Thymus (tissue), 11 donors: ENCODE measurements at regions not wholly inside any gene's neighbourhood (a gene's known extent, or its start where the extent isn't known, plus 50 kb on each side); places are given as distances from the start of the nearest gene placed in this dataset.
"Not testable (repeated sequence)": the region's sequence is repeated elsewhere in the genome, so short reads cannot be mapped to it uniquely, and the experiment has no call there.

ENCODE experiments used
- DNase-seq, 9 donors: peaks; one replicate each; pipeline ENCODE4 v3.0.0-alpha.2; 2013; ENCODE audit warnings: low spot score in 9 of 9, low read depth in 6 of 9, missing footprints in 1 of 9
- H3K27ac ChIP-seq, 2 donors: one replicate each; pipeline ENCODE4 v1.5.1; 2013; ENCODE audit warnings: control low read depth in 1 of 2, low read depth in 1 of 2, low read length in 1 of 2, mild to moderate bottlenecking in 1 of 2, moderate library complexity in 1 of 2
- H3K27me3 ChIP-seq, 2 donors: one replicate each; pipeline ENCODE4 v1.5.1; 2013; ENCODE audit warnings: low read length in 1 of 2; ENCODE audit not compliant: control insufficient read depth in 2 of 2, insufficient read depth in 1 of 2
- H3K36me3 ChIP-seq, 2 donors: one replicate each; pipeline ENCODE4 v1.5.1; 2013; ENCODE audit warnings: low read length in 1 of 2, mild to moderate bottlenecking in 1 of 2, moderate library complexity in 1 of 2; ENCODE audit not compliant: control insufficient read depth in 2 of 2, insufficient read depth in 2 of 2
- H3K4me1 ChIP-seq, 2 donors: one replicate each; pipeline ENCODE4 v1.5.1; 2013; ENCODE audit warnings: low read length in 2 of 2; ENCODE audit not compliant: control insufficient read depth in 2 of 2, insufficient read depth in 2 of 2
- H3K4me3 ChIP-seq, 2 donors: one replicate each; pipeline ENCODE4 v1.5.1; 2013; ENCODE audit warnings: low read length in 2 of 2, control low read depth in 1 of 2, mild to moderate bottlenecking in 1 of 2
- H3K9me3 ChIP-seq, 2 donors: one replicate each; pipeline ENCODE4 v1.5.1; 2013; ENCODE audit warnings: low read length in 1 of 2, mild to moderate bottlenecking in 1 of 2; ENCODE audit not compliant: control insufficient read depth in 2 of 2, insufficient read depth in 1 of 2
- WGBS: extraction: QIAGEN DNeasy Blood & Tissue Kit; methylation state at CpG from one replicate; pipeline ENCODE4 v1.1.7; 2013; 5-methylcytosine and 5-hydroxymethylcytosine counted together
- donor health status: healthy.

GRCh38 chr15:68491415-68492106 is 59.6 kb upstream of the ITGA11 start:
- no peaks in the 10 kb centered on the region for H3K36me3 ChIP-seq
- no peak overlapping the region for H3K27ac ChIP-seq
- 93% methylated on average over 5 of the region's 5 CpGs for WGBS
- no peaks in the 10 kb centered on the region for H3K9me3 ChIP-seq
- H3K27me3 ChIP-seq: peaks cover 0 to 2% of the 10 kb centered on the region in 2 donors
- no peak for DNase-seq
- H3K4me3 ChIP-seq: no peak overlapping the region
- H3K4me1 ChIP-seq: no peaks in the 10 kb centered on the region

DNA sequence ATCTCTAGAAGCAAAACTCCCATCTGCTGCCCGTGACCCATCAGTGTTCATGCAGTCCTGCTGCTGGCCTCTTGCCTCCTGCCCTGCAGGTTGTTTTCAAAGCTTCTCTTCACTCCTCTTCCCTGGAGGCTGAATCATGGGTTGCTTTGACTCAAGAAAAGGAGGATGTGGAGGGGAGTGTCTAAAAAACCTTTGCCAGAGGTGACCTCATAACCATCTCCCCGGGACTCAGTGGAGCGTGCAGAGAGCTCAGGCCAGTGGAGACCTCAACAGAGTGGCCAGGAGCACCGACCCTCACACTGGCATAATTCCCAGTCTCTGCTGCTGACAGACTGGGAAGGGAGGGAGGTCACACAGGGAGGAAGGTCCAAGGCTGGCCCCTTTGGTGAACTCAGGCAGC is 60.9 kb upstream of the ITGA11 start:
- DNase-seq: no peak
- Histone ChIP-seq H3K36me3 (no peaks in the 10 kb centered on the region), H3K4me1 (no peaks in the 10 kb centered on the region), H3K4me3 (no peak overlapping the region), H3K27me3 (peaks cover 0 to 2% of the 10 kb centered on the region in 2 donors), H3K27ac (no peak overlapping the region), H3K9me3 (no peaks in the 10 kb centered on the region)
- WGBS: 89% methylated on average over 4 of the region's 4 CpGs

- no peak overlapping the region for H3K27ac ChIP-seq
- 95% methylated on average over 3 of the region's 3 CpGs for WGBS
- H3K36me3 ChIP-seq: no peaks in the 10 kb centered on the region
- DNase-seq: no peak
- no peaks in the 10 kb centered on the region for H3K4me1 ChIP-seq
- peaks cover 0 to 2% of the 10 kb centered on the region in 2 donors for H3K27me3 ChIP-seq
- no peak overlapping the region for H3K4me3 ChIP-seq
- no peaks in the 10 kb centered on the region for H3K9me3 ChIP-seq
Measured at GRCh38 chr15:68493629-68494028, 61.7 kb upstream of the ITGA11 start.

DNA sequence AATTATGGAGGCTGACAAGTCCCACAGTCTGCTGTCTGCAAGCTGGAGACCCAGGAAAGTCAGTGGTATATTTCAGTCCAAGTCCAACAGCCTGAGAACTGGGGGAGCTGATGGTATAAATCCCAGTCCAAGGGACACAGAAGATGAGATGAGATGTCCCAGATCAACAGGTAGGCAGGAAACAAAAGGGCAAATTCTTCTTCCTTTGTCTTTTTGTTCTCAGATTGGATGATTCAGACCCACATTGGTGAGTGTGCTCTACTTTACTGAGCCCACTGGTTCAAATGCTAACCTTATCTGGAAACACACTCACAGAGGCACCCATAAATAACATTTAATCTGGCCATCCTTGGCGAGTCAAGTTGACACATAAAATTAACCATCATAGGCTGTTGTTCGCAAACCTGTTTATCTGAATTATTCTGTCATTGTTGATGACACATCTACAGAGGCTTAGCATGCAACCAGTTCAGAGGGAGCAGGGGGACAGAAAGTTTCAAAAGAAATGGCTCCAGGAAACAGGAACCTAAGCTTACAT is 62.7 kb upstream of the ITGA11 start:
- H3K4me3 ChIP-seq: no peak overlapping the region
- H3K27ac ChIP-seq: no peak overlapping the region
- 96% methylated on average over 2 of the region's 2 CpGs for WGBS
- peaks cover 0 to 2% of the 10 kb centered on the region in 2 donors for H3K27me3 ChIP-seq
- H3K9me3 ChIP-seq: no peaks in the 10 kb centered on the region
- H3K36me3 ChIP-seq: no peaks in the 10 kb centered on the region
- H3K4me1 ChIP-seq: no peaks in the 10 kb centered on the region
- DNase-seq: no peak

DNA sequence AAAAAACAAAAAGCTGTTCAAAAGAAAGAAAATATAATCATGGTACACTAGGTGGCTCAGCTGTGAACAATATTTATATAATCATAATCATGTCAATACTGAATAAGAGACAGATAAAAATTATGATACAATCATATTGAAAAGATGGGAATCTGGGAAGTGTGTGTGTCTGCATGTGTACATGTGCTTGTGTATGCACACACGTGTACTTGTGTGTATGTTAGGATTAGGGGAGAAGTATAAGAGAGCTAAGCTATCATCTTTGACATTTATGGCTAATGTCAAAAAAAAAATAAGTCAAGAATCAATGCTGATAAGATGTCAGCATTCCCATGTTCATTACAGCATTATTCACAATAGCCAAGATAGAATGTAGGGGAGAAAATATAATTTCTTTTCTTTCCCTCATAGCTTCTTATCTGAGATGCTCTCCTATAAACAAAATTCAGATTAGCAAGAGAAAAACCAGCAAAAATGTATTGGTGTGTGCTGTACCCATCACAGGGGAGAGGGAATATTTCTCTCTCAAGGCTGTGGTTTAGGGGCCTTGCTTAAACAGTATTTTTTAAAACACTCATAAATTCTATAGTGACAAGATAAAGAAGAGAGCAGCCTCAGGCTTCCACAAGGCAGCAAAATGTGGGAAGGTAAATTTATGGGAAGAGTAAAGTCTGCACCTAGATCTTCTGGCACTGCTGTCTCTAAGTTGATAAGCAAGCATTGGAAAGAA is 63.4 kb upstream of the ITGA11 start:
- WGBS: 97% methylated on average over 1 of the region's 1 CpG
- Histone ChIP-seq H3K4me3 (no peak overlapping the region), H3K4me1 (no peaks in the 10 kb centered on the region), H3K9me3 (no peaks in the 10 kb centered on the region), H3K27me3 (peaks cover 0 to 2% of the 10 kb centered on the region in 2 donors), H3K27ac (no peak overlapping the region), H3K36me3 (no peaks in the 10 kb centered on the region)
- DNase-seq: no peak

DNA sequence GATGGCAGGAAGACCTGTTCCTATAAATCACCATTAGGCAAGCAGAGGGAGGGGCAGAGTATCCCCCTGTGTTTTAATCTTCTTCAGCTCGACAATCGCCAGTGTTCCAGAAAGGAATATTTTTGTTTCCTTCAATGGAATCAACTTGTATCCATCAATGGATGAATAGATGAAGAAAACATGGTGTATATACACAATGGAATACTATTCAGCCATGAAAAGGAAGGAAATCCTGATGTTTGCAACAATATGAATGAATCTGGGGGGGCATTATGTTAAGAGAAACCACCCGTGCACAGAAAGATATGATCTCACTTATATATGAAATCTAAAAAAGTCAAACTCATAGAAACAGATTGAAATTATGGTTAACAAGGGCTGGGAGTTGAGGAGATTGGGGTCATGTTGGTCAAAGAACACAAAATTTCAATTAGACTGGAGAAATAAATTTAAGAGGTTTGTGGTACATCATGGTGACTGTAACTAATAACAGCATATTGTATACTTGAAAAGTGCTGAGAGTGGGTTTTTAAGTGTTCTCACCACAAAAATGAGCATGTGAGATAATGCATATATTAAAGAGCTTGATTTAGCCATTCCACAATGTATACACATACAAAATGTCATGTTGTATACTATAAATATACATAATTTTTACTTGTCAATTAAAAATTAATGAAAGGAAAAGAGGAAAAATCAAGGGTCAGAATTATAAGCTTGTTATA is 64.2 kb upstream of the ITGA11 start:
- no peaks in the 10 kb centered on the region for H3K4me1 ChIP-seq
- H3K4me3 ChIP-seq: no peak overlapping the region
- no peaks in the 10 kb centered on the region for H3K9me3 ChIP-seq
- 91% methylated on average over 3 of the region's 3 CpGs for whole genome bisulfite sequencing
- peaks cover 0 to 2% of the 10 kb centered on the region in 2 donors for H3K27me3 ChIP-seq
- no peaks in the 10 kb centered on the region for H3K36me3 ChIP-seq
- no peak overlapping the region for H3K27ac ChIP-seq
- DNase-seq: no peak

GRCh38 chr15:68496751-68497150 is 64.8 kb upstream of the ITGA11 start:
- H3K27ac ChIP-seq, H3K4me1 ChIP-seq, H3K9me3 ChIP-seq, DNase-seq, H3K4me3 ChIP-seq, H3K36me3 ChIP-seq, H3K27me3 ChIP-seq: not testable (repeated sequence)
- WGBS: 93% methylated on average over 3 of the region's 3 CpGs

GRCh38 chr15:68497206-68497910 is 65.4 kb upstream of the ITGA11 start:
- Histone ChIP-seq H3K27me3 (peaks cover 0 to 2% of the 10 kb centered on the region in 2 donors), H3K4me3 (no peak overlapping the region), H3K36me3 (no peaks in the 10 kb centered on the region), H3K9me3 (no peaks in the 10 kb centered on the region), H3K27ac (no peak overlapping the region), H3K4me1 (no peaks in the 10 kb centered on the region)
- DNase-seq: no peak
- 88% methylated on average over 5 of the region's 5 CpGs for WGBS
